CD8-positive, alpha-beta memory T cell (primary cell): ENCODE measurements at regions not wholly inside any gene's neighbourhood (a gene's known extent, or its start where the extent isn't known, plus 50 kb on each side); places are given as distances from the start of the nearest gene placed in this dataset.

ENCODE experiments used
- CTCF ChIA-PET: fragments of 350-600 bp; sonication (Branson Sonifier 250); formaldehyde crosslinking; loops from one replicate; lab custom pipeline; 2021; ENCODE audit warnings: antibody characterized with exemption; lab: Charles Lee
- POLR2A ChIA-PET: fragments of 350-600 bp; sonication (Branson Sonifier 250); formaldehyde crosslinking; loops from one replicate; lab custom pipeline; 2021; ENCODE audit warnings: antibody characterized with exemption; lab: Charles Lee
- DNase-seq, 5 donors: peaks; one replicate each; pipeline versions ENCODE4 v3.0.0 to v3.0.0-alpha.2; 2020 to 2022; ENCODE audit warnings: mixed read lengths in 1 of 5
- H3K27ac ChIP-seq: one replicate; pipeline ENCODE4 v1.7.0; 2013; ENCODE audit warnings: low read depth, mild to moderate bottlenecking, low read length, moderate library complexity
- H3K27me3 ChIP-seq: 2 replicates; pipeline ENCODE4 v1.7.0; 2013; ENCODE audit warnings: low read length, mild to moderate bottlenecking; ENCODE audit not compliant: insufficient read depth, poor library complexity, severe bottlenecking
- H3K36me3 ChIP-seq: 2 replicates; pipeline ENCODE4 v1.7.0; 2013; ENCODE audit warnings: mild to moderate bottlenecking, low read length, moderate library complexity; ENCODE audit not compliant: insufficient read depth
- H3K4me1 ChIP-seq: 2 replicates; pipeline ENCODE4 v1.7.0; 2013; ENCODE audit warnings: mild to moderate bottlenecking, low read length, moderate library complexity; ENCODE audit not compliant: insufficient read depth
- H3K4me3 ChIP-seq: 2 replicates; pipeline ENCODE4 v1.7.0; 2013; ENCODE audit warnings: mild to moderate bottlenecking, low read length
- H3K9me3 ChIP-seq: 2 replicates; pipeline ENCODE4 v1.7.0; 2013; ENCODE audit warnings: mild to moderate bottlenecking, low read length
- H3K27ac Mint-ChIP-seq, 8 donors: one replicate each; pipeline ENCODE4 v1.8.0; 2020 to 2021; ENCODE audit warnings: mixed read lengths in 8 of 8, mild to moderate bottlenecking in 6 of 8, inconsistent platforms in 3 of 8, moderate library complexity in 3 of 8
- H3K27me3 Mint-ChIP-seq, 2 donors: one replicate each; pipeline ENCODE4 v1.8.0; 2020 to 2021; ENCODE audit warnings: mixed read lengths in 2 of 2, mild to moderate bottlenecking in 1 of 2, moderate library complexity in 1 of 2
- H3K36me3 Mint-ChIP-seq, 3 donors: one replicate each; pipeline ENCODE4 v1.8.0; 2020 to 2021; ENCODE audit warnings: mixed read lengths in 3 of 3, inconsistent platforms in 1 of 3, mild to moderate bottlenecking in 1 of 3
- H3K4me1 Mint-ChIP-seq, 3 donors: one replicate each; pipeline ENCODE4 v1.8.0; 2020 to 2021; ENCODE audit warnings: mixed read lengths in 3 of 3, inconsistent platforms in 1 of 3, mild to moderate bottlenecking in 1 of 3
- H3K4me3 Mint-ChIP-seq, 7 donors: one replicate each; pipeline ENCODE4 v1.8.0; 2020 to 2021; ENCODE audit warnings: mixed read lengths in 7 of 7, mild to moderate bottlenecking in 6 of 7, moderate library complexity in 4 of 7, inconsistent platforms in 2 of 7
- H3K9me3 Mint-ChIP-seq, 5 donors: one replicate each; pipeline ENCODE4 v1.8.0; 2020 to 2022; ENCODE audit warnings: mixed read lengths in 5 of 5, mild to moderate bottlenecking in 3 of 5, moderate library complexity in 2 of 5, inconsistent platforms in 1 of 5

- H3K9me3 ChIP-seq = no peaks in the 10 kb centered on the region
- Mint-ChIP-seq H3K9me3 (no peaks in the 10 kb centered on the region), H3K36me3 (peaks cover 0 to 10% (median 4%) of the 10 kb centered on the region in 3 donors), H3K4me1 (peaks cover 39 to 58% (median 48%) of the 10 kb centered on the region in 3 donors), H3K27ac (peak overlapping the region; percentile 87 to 99 (median 96)), H3K4me3 (peak overlapping the region; percentile 85 to 94 (median 88)), H3K27me3 (no peaks in the 10 kb centered on the region)
- peaks cover 44% of the 10 kb centered on the region for H3K4me1 ChIP-seq
- POLR2A ChIA-PET = interaction anchor here (0.7 to 3.1 kb wide), 4 partner anchors 20 to 208 kb away, joined by 3 to 15 read pairs (median 8); partner anchors contain the start of gene SERTAD2
- peak; percentile 6 to 63 (median 38) for DNase-seq
- H3K27ac ChIP-seq = peak overlapping the region; percentile 60
- H3K27me3 ChIP-seq = no peaks in the 10 kb centered on the region
- no peaks in the 10 kb centered on the region for H3K36me3 ChIP-seq
- CTCF ChIA-PET = interaction anchor here (1.2 to 2.3 kb wide), 5 partner anchors 16 to 84 kb away, joined by 3 to 12 read pairs (median 5); partner anchors contain the start of gene SERTAD2
- peak overlapping the region; percentile 70 for H3K4me3 ChIP-seq
Measured at GRCh38 chr2:64730551-64731262, 77.0 kb upstream of the SERTAD2 start.

GRCh38 chr2:64731263-64731643 is 77.5 kb upstream of the SERTAD2 start:
- Mint-ChIP-seq H3K36me3 (peaks cover 0 to 10% (median 6%) of the 10 kb centered on the region in 3 donors), H3K9me3 (no peaks in the 10 kb centered on the region), H3K4me1 (peaks cover 39 to 53% (median 46%) of the 10 kb centered on the region in 3 donors), H3K4me3 (peak overlapping the region; percentile 85 to 94 (median 88)), H3K27me3 (no peaks in the 10 kb centered on the region), H3K27ac (peak overlapping the region; percentile 87 to 99 (median 96))
- no peak for DNase-seq
- Histone ChIP-seq H3K27ac (no peak overlapping the region), H3K27me3 (no peaks in the 10 kb centered on the region), H3K9me3 (no peaks in the 10 kb centered on the region), H3K36me3 (no peaks in the 10 kb centered on the region), H3K4me1 (peaks cover 42% of the 10 kb centered on the region), H3K4me3 (peak overlapping the region; percentile 70)
- ChIA-PET POLR2A (interaction anchor here (0.7 to 3.1 kb wide), 4 partner anchors 20 to 208 kb away, joined by 3 to 15 read pairs (median 8); partner anchors contain the start of gene SERTAD2), CTCF (interaction anchor here (1.2 to 2.3 kb wide), 6 partner anchors 10 to 85 kb away, joined by 3 to 12 read pairs (median 4); partner anchors contain the start of gene SERTAD2)

GRCh38 chr2:64731746-64732145 is 78.0 kb upstream of the SERTAD2 start:
- Histone ChIP-seq H3K27ac (no peak overlapping the region), H3K27me3 (no peaks in the 10 kb centered on the region), H3K4me3 (no peak overlapping the region), H3K36me3 (no peaks in the 10 kb centered on the region), H3K4me1 (peaks cover 37% of the 10 kb centered on the region), H3K9me3 (no peaks in the 10 kb centered on the region)
- DNase-seq = no peak
- H3K36me3 Mint-ChIP-seq = peaks cover 0 to 10% (median 6%) of the 10 kb centered on the region in 3 donors
- H3K27ac Mint-ChIP-seq = peak overlapping the region in 6 of 8 donors; percentile 90 to 99 (median 96)
- CTCF ChIA-PET = interaction anchor here (1.2 to 1.5 kb wide), 4 partner anchors 10 to 85 kb away, joined by 3 to 5 read pairs (median 4); partner anchors contain the start of gene SERTAD2
- H3K27me3 Mint-ChIP-seq = no peaks in the 10 kb centered on the region
- peak overlapping the region in 3 of 7 donors; percentile 6 to 93 (median 88) for H3K4me3 Mint-ChIP-seq
- POLR2A ChIA-PET = interaction anchor here (0.7 to 3.1 kb wide), 3 partner anchors 19 to 209 kb away, joined by 3 to 15 read pairs (median 4); no protein-coding TSS in a partner anchor
- no peaks in the 10 kb centered on the region for H3K9me3 Mint-ChIP-seq
- H3K4me1 Mint-ChIP-seq = peaks cover 34 to 48% (median 41%) of the 10 kb centered on the region in 3 donors

DNA sequence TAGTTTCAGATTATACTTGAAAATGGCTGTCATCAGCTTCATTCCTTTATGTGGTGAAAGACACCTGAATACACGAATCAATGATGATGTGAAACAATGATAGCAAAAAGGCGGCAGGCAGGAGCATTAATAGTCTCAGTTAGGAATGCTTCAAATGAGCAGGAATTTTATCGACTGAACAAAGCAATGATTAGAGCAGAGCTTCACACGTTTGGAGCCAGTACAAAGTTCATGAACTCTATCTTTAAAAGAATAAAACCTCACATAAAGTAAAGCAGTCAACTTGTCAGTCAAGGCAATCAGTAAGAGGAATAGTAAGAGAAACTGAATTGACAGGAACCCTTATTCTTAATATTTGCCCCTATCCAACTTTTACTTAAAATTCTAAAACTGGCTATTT is 78.4 kb upstream of the SERTAD2 start:
- Histone ChIP-seq H3K27me3 (no peaks in the 10 kb centered on the region), H3K27ac (no peak overlapping the region), H3K4me3 (no peak overlapping the region), H3K9me3 (no peaks in the 10 kb centered on the region), H3K4me1 (peaks cover 33% of the 10 kb centered on the region), H3K36me3 (no peaks in the 10 kb centered on the region)
- DNase-seq = no peak
- H3K4me1 Mint-ChIP-seq = peaks cover 30 to 44% (median 37%) of the 10 kb centered on the region in 3 donors
- peak overlapping the region in 5 of 8 donors; percentile 8 to 83 (median 48) for H3K27ac Mint-ChIP-seq
- ChIA-PET POLR2A (interaction anchor here (1.1 kb wide), 1 partner anchor 78 kb away, joined by 4 read pairs; no protein-coding TSS in a partner anchor), CTCF (interaction anchor here (1.2 to 1.4 kb wide), 2 partner anchors 9 to 78 kb away, joined by 3 to 5 read pairs; partner anchors contain the start of gene SERTAD2)
- H3K4me3 Mint-ChIP-seq = peak overlapping the region in 1 of 7 donors; percentile 6
- H3K27me3 Mint-ChIP-seq = no peaks in the 10 kb centered on the region
- H3K36me3 Mint-ChIP-seq = peaks cover 0 to 9% (median 4%) of the 10 kb centered on the region in 3 donors
- no peaks in the 10 kb centered on the region for H3K9me3 Mint-ChIP-seq

- Histone ChIP-seq H3K9me3 (no peaks in the 10 kb centered on the region), H3K36me3 (no peaks in the 10 kb centered on the region), H3K4me1 (peaks cover 10% of the 10 kb centered on the region), H3K27me3 (no peaks in the 10 kb centered on the region), H3K4me3 (no peak overlapping the region), H3K27ac (no peak overlapping the region)
- Mint-ChIP-seq H3K4me1 (peaks cover 11 to 31% (median 12%) of the 10 kb centered on the region in 3 donors), H3K9me3 (no peaks in the 10 kb centered on the region), H3K27ac (no peak overlapping the region), H3K4me3 (no peak overlapping the region), H3K27me3 (no peaks in the 10 kb centered on the region), H3K36me3 (peaks cover 0 to 7% (median 2%) of the 10 kb centered on the region in 3 donors)
- ChIA-PET POLR2A (interaction anchor here (0.7 to 2.8 kb wide), 2 partner anchors 15 to 57 kb away, joined by 3 to 14 read pairs; no protein-coding TSS in a partner anchor), CTCF (interaction anchor here (1.2 kb wide), 1 partner anchor 82 kb away, joined by 3 read pairs; the partner anchor contains the start of gene SERTAD2)
- DNase-seq = no peak
Measured at GRCh38 chr2:64735504-64735903, 81.8 kb upstream of the SERTAD2 start.

- H3K9me3 ChIP-seq = no peaks in the 10 kb centered on the region
- Mint-ChIP-seq H3K27ac (no peak overlapping the region), H3K9me3 (no peaks in the 10 kb centered on the region), H3K4me1 (peaks cover 0 to 15% (median 2%) of the 10 kb centered on the region in 3 donors), H3K4me3 (no peak overlapping the region), H3K27me3 (no peaks in the 10 kb centered on the region), H3K36me3 (peaks cover 0 to 2% (median 2%) of the 10 kb centered on the region in 3 donors)
- no peaks in the 10 kb centered on the region for H3K36me3 ChIP-seq
- no peaks in the 10 kb centered on the region for H3K27me3 ChIP-seq
- ChIA-PET CTCF (interaction anchor here (1.4 to 1.8 kb wide), 2 partner anchors 12 to 91 kb away, joined by 5 to 7 read pairs; no protein-coding TSS in a partner anchor), POLR2A (no interaction called here)
- no peak for DNase-seq
- no peaks in the 10 kb centered on the region for H3K4me1 ChIP-seq
- no peak overlapping the region for H3K4me3 ChIP-seq
- no peak overlapping the region for H3K27ac ChIP-seq
Measured at GRCh38 chr2:64737547-64737946, 83.8 kb upstream of the SERTAD2 start.

DNA sequence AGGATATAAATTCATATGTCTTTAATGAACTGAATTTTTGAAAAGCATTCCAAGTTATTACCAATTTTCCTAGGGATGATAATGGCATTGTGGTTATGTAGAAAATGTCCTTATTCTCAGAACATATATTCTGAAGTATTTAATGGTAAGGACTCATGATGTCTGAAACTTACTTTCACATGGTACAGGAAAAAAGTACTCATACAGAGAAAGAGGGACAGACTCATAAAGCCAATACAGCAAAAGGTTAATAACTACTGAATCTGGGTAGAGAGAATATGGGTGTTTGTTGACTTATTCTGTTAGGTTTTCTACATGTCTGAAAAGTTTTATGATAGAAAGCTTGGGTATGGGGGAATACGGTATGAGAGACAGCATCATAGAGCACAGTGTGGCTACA is 84.3 kb upstream of the SERTAD2 start:
- no peaks in the 10 kb centered on the region for H3K4me1 ChIP-seq
- no peaks in the 10 kb centered on the region for H3K27me3 ChIP-seq
- Mint-ChIP-seq H3K27ac (peak overlapping the region in 1 of 8 donors; percentile 30), H3K27me3 (no peaks in the 10 kb centered on the region), H3K4me1 (peaks cover 0 to 15% (median 2%) of the 10 kb centered on the region in 3 donors), H3K4me3 (no peak overlapping the region), H3K9me3 (no peaks in the 10 kb centered on the region), H3K36me3 (peaks cover 0 to 2% (median 2%) of the 10 kb centered on the region in 3 donors)
- POLR2A ChIA-PET = no interaction called here
- H3K4me3 ChIP-seq = no peak overlapping the region
- no peaks in the 10 kb centered on the region for H3K9me3 ChIP-seq
- H3K27ac ChIP-seq = no peak overlapping the region
- CTCF ChIA-PET = interaction anchor here (1.4 to 1.8 kb wide), 2 partner anchors 11 to 92 kb away, joined by 5 to 7 read pairs; no protein-coding TSS in a partner anchor
- DNase-seq = no peak
- H3K36me3 ChIP-seq = no peaks in the 10 kb centered on the region
